MCF 10A (cell line): ENCODE measurements at regions not wholly inside any gene's neighbourhood (a gene's known extent, or its start where the extent isn't known, plus 50 kb on each side); places are given as distances from the start of the nearest gene placed in this dataset.

ENCODE experiments used
- BruUV-seq: library from RNA; stranded (reverse); fragments of 400-500 nt; replicated peaks from 2 replicates; lab custom pipeline; 2021; lab: Mats Ljungman, UMichigan
- CTCF ChIA-PET: fragments of 300-600 bp; sonication (Branson Sonifier 250); formaldehyde crosslinking; extraction: SDS; loops from one replicate; lab custom pipeline; 2021; ENCODE audit warnings: antibody characterized with exemption, inconsistent platforms; lab: Yijun Ruan, JAX
- POLR2A ChIA-PET: fragments of 300-600, 350-650 bp; sonication (Branson Sonifier 250); formaldehyde crosslinking; extraction: SDS; loops from one replicate; lab custom pipeline; 2020; ENCODE audit warnings: antibody characterized with exemption, inconsistent platforms; lab: Yijun Ruan, JAX
- DNase-seq: peaks from one replicate; pipeline ENCODE4 v3.0.0-alpha.2; 2018; ENCODE audit not compliant: unreplicated experiment
- H3K27ac Mint-ChIP-seq: one replicate; pipeline ENCODE4 v1.8.0; 2022; ENCODE audit warnings: mild to moderate bottlenecking, low read depth, mixed read lengths; ENCODE audit not compliant: unreplicated experiment
- H3K27me3 Mint-ChIP-seq: one replicate; pipeline ENCODE4 v1.8.0; 2022; ENCODE audit warnings: mixed read lengths; ENCODE audit not compliant: insufficient read depth, unreplicated experiment
- H3K36me3 Mint-ChIP-seq: one replicate; pipeline ENCODE4 v1.8.0; 2022; ENCODE audit warnings: mild to moderate bottlenecking, moderate library complexity, mixed read lengths; ENCODE audit not compliant: insufficient read depth, unreplicated experiment
- H3K4me1 Mint-ChIP-seq: one replicate; pipeline ENCODE4 v1.8.0; 2022; ENCODE audit warnings: mixed read lengths; ENCODE audit not compliant: insufficient read depth, unreplicated experiment
- H3K4me3 Mint-ChIP-seq: one replicate; pipeline ENCODE4 v1.8.0; 2022; ENCODE audit warnings: mild to moderate bottlenecking, moderate library complexity, mixed read lengths; ENCODE audit not compliant: unreplicated experiment
- H3K9me3 Mint-ChIP-seq: one replicate; pipeline ENCODE4 v1.8.0; 2022; ENCODE audit warnings: mixed read lengths; ENCODE audit not compliant: unreplicated experiment
- intact Hi-C: fragments of 100-400 bp; cut with micrococcal nuclease; formaldehyde crosslinking; loops from 2 replicates; pipeline ENCODE4 v1.14.1; 2022
- TF ChIP-seq, protein P1 (sequence below): fragments of 200-600 bp; IDR thresholded peaks from one replicate; pipeline ENCODE4 v1.8.0; 2022; ENCODE audit warnings: antibody characterized with exemption, mild to moderate bottlenecking; ENCODE audit not compliant: unreplicated experiment

- Mint-ChIP-seq H3K4me3 (no peak overlapping the region), H3K9me3 (no peaks in the 10 kb centered on the region), H3K27ac (no peak overlapping the region), H3K4me1 (peaks cover 67% of the 10 kb centered on the region), H3K36me3 (peaks cover 14% of the 10 kb centered on the region), H3K27me3 (peaks cover under 1% of the 10 kb centered on the region)
- intact Hi-C loops, result no loop called here
- DNase-seq, result no peak
- BruUV-seq, result no TSS peak
- POLR2A ChIA-PET, result interaction anchor here (0.8 kb wide), 1 partner anchor 19 kb away, joined by 3 read pairs; no protein-coding TSS in a partner anchor
- CTCF ChIA-PET, result interaction anchor here (0.7 to 3.7 kb wide), 5 partner anchors 14 to 109 kb away, joined by 3 to 21 read pairs (median 4); no protein-coding TSS in a partner anchor
- TF ChIP-seq, protein P1, sequence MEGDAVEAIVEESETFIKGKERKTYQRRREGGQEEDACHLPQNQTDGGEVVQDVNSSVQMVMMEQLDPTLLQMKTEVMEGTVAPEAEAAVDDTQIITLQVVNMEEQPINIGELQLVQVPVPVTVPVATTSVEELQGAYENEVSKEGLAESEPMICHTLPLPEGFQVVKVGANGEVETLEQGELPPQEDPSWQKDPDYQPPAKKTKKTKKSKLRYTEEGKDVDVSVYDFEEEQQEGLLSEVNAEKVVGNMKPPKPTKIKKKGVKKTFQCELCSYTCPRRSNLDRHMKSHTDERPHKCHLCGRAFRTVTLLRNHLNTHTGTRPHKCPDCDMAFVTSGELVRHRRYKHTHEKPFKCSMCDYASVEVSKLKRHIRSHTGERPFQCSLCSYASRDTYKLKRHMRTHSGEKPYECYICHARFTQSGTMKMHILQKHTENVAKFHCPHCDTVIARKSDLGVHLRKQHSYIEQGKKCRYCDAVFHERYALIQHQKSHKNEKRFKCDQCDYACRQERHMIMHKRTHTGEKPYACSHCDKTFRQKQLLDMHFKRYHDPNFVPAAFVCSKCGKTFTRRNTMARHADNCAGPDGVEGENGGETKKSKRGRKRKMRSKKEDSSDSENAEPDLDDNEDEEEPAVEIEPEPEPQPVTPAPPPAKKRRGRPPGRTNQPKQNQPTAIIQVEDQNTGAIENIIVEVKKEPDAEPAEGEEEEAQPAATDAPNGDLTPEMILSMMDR, result no peak
Observed at GRCh38 chr1:201596101-201596868, 57.4 kb downstream of the NAV1 start.

GRCh38 chr1:201597551-201598230, 58.8 kb downstream of the NAV1 start:
- Mint-ChIP-seq H3K36me3 (peaks cover 14% of the 10 kb centered on the region), H3K9me3 (no peaks in the 10 kb centered on the region), H3K27ac (peak overlapping the region; percentile 49), H3K4me3 (peak overlapping the region; percentile 39), H3K27me3 (no peaks in the 10 kb centered on the region), H3K4me1 (peaks cover 62% of the 10 kb centered on the region)
- intact Hi-C loops, result no loop called here
- DNase-seq, result peak; percentile 100
- ChIA-PET POLR2A (interaction anchor here (0.6 to 1.9 kb wide), 9 partner anchors 11 to 142 kb away, joined by 3 to 17 read pairs (median 3); no protein-coding TSS in a partner anchor), CTCF (interaction anchor here (0.5 to 3.7 kb wide), 20 partner anchors 10 to 625 kb away, joined by 3 to 21 read pairs (median 3); no protein-coding TSS in a partner anchor)
- BruUV-seq, result no TSS peak
- TF ChIP-seq, protein P1, result no peak

DNA sequence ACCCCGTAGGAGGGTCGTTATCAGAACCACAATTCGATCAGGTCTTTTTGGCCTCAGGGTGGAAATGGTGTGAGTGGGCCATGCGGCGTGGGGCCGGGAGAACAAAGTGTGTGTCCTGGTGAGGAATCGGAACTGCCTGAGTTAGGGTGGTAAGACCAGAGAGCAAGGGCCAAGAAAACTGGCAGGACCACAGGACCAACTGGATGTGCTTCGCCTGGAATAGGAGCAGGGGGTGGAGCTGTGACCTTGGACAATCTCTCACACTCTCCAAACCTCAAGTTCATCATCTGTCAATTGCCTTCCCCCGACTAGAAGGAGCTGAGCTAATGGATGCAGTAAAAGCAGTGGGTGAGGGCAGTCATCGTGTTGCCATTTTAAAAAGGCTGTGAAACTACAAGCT, 59.5 kb downstream of the NAV1 start:
- Mint-ChIP-seq H3K36me3 (peaks cover 14% of the 10 kb centered on the region), H3K4me3 (no peak overlapping the region), H3K9me3 (no peaks in the 10 kb centered on the region), H3K4me1 (peaks cover 62% of the 10 kb centered on the region), H3K27me3 (no peaks in the 10 kb centered on the region), H3K27ac (peak overlapping the region; percentile 49)
- no peak for DNase-seq
- no TSS peak for BruUV-seq
- ChIA-PET POLR2A (interaction anchor here (0.6 to 1.9 kb wide), 9 partner anchors 10 to 141 kb away, joined by 3 to 17 read pairs (median 3); no protein-coding TSS in a partner anchor), CTCF (interaction anchor here (0.7 to 3.7 kb wide), 17 partner anchors 9 to 230 kb away, joined by 3 to 21 read pairs (median 3); no protein-coding TSS in a partner anchor)
- intact Hi-C loops, result no loop called here
- TF ChIP-seq, protein P1, result no peak

DNA sequence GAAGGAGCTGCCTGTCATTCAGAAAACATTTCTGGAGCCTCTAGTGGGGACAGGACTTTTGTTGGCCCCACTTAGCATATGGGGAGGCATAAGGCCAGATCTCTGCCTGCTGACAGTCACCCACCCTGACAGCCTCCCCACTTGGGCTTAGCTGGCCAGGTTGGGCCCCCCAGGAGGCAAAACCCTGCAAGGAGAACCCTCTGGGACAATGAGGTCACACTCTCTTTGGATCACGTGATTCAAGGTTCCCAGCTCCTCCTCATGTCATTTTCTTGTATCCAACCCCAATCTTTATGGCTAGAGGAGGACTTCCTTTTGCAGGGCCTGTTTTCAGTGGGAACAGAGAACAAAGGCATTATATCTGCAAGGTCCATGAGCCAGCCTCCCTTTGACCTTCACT, 60.0 kb downstream of the NAV1 start:
- no TSS peak for BruUV-seq
- intact Hi-C loops, result no loop called here
- H3K36me3 Mint-ChIP-seq, result peaks cover 10% of the 10 kb centered on the region
- TF ChIP-seq, protein P1, result no peak
- no peak for DNase-seq
- no peak overlapping the region for H3K4me3 Mint-ChIP-seq
- H3K27me3 Mint-ChIP-seq, result no peaks in the 10 kb centered on the region
- peaks cover 60% of the 10 kb centered on the region for H3K4me1 Mint-ChIP-seq
- ChIA-PET CTCF (interaction anchor here (0.6 to 3.7 kb wide), 15 partner anchors 13 to 297 kb away, joined by 3 to 21 read pairs (median 4); no protein-coding TSS in a partner anchor), POLR2A (interaction anchor here (0.8 to 1.9 kb wide), 4 partner anchors 17 to 65 kb away, joined by 3 to 17 read pairs (median 4); no protein-coding TSS in a partner anchor)
- H3K9me3 Mint-ChIP-seq, result no peaks in the 10 kb centered on the region
- H3K27ac Mint-ChIP-seq, result no peak overlapping the region
